ENCODE measurements at regions not wholly inside any gene's neighbourhood (a gene's known extent, or its start where the extent isn't known, plus 50 kb on each side); places are given as distances from the start of the nearest gene placed in this dataset.

DNA sequence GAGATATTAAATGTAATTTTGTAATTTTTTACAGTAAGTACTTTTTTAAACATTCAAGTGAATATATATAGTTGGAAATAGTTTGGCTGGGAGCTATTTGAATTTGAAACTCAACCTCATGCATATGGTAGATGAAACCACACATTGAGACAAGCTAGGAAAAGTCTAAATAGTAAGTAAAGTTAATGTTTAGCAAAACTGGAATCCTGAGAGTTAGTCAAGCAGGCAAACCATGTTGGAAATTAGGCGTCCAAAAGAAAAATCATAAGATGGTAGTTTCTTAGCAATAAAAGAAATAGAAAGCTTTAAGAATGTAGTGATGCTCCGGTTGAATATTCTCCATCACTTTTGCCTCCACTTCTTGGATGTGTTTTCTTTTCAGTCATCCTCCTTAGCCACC lies 657.1 kb upstream of the CDH10 start:
- ChIA-PET CTCF (no interaction called here), POLR2A (no interaction called here)
- ATAC-seq (no peak), DNase-seq (ENCODE audit: low spot score) (no peak)
- Mint-ChIP-seq H3K4me1 (no peaks in the 10 kb centered on the region), H3K27ac (no peak overlapping the region), H3K27me3 (ENCODE audit: low read depth) (no peaks in the 10 kb centered on the region), H3K9me3 (peaks cover 1% of the 10 kb centered on the region; the same call in 1 of the 2 replicates), H3K4me3 (no peak overlapping the region), H3K36me3 (no peaks in the 10 kb centered on the region)
- TF ChIP-seq, protein P1, sequence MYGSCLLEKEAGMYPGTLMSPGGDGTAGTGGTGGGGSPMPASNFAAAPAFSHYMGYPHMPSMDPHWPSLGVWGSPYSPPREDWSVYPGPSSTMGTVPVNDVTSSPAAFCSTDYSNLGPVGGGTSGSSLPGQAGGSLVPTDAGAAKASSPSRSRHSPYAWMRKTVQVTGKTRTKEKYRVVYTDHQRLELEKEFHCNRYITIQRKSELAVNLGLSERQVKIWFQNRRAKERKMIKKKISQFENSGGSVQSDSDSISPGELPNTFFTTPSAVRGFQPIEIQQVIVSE (CRISPR knock-in tag; IDR thresholded peaks at IDR 0.05; ENCODE audit: borderline replicate concordance): no peak
- no peak for TF ChIP-seq ESRRA (CRISPR knock-in tag; IDR thresholded peaks at IDR 0.05; ENCODE audit: borderline replicate concordance)

DNA sequence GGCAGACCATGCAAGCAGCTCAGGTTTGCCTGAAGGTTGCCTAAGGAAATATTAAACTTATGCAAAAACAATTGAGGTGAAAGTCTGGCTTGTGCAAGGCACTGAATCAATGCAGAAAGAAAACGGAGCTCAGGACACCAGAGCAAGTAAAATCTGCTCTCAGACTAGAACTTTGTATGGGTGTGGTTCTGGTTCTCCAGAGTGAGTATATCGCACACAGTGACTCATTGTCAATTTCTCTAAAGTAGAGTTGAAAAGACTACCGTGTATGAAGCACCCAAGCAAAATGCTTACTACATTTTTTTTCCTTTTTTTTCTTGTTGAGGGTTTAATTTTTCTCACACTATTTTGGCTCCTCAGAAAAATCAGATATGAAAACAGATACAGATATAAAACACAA lies 650.3 kb upstream of the CDH10 start:
- Mint-ChIP-seq H3K27ac (no peak overlapping the region), H3K4me3 (no peak overlapping the region), H3K27me3 (ENCODE audit: low read depth) (no peaks in the 10 kb centered on the region), H3K9me3 (peaks cover 18% of the 10 kb centered on the region), H3K36me3 (peaks cover 7% of the 10 kb centered on the region; the same call in 1 of the 2 replicates), H3K4me1 (no peaks in the 10 kb centered on the region)
- ChIA-PET POLR2A (no interaction called here), CTCF (no interaction called here)
- TF ChIP-seq, protein P2, sequence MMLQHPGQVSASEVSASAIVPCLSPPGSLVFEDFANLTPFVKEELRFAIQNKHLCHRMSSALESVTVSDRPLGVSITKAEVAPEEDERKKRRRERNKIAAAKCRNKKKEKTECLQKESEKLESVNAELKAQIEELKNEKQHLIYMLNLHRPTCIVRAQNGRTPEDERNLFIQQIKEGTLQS (CRISPR knock-in tag; conservative IDR thresholded peaks at IDR 0.05): no peak
- TF ChIP-seq CREM (CRISPR knock-in tag; IDR thresholded peaks at IDR 0.05) (no peak), PREB (CRISPR knock-in tag; IDR thresholded peaks at IDR 0.05; ENCODE audit: borderline replicate concordance) (no peak), ZNF423 (CRISPR knock-in tag; IDR thresholded peaks at IDR 0.05) (no peak), ZNF138 (CRISPR knock-in tag; conservative IDR thresholded peaks at IDR 0.05) (no peak), USF1 (CRISPR knock-in tag; IDR thresholded peaks at IDR 0.05) (no peak), IRF2 (CRISPR knock-in tag; IDR thresholded peaks at IDR 0.05; ENCODE audit: borderline replicate concordance, low read depth) (no peak), OVOL2 (CRISPR knock-in tag; IDR thresholded peaks at IDR 0.05; ENCODE audit: borderline replicate concordance) (no peak), ARID4B (CRISPR knock-in tag; IDR thresholded peaks at IDR 0.05; ENCODE audit: borderline replicate concordance) (no peak), ATF6 (CRISPR knock-in tag; IDR thresholded peaks at IDR 0.05) (no peak), JUN (CRISPR knock-in tag; IDR thresholded peaks at IDR 0.05) (no peak), ZNF396 (CRISPR knock-in tag; IDR thresholded peaks at IDR 0.05; ENCODE audit: borderline replicate concordance) (no peak)
- ATAC-seq (no peak), DNase-seq (ENCODE audit: low spot score) (no peak)

All from WTC11 (cell line).